B cell (primary cell): ENCODE measurements at regions not wholly inside any gene's neighbourhood (a gene's known extent, or its start where the extent isn't known, plus 50 kb on each side); places are given as distances from the start of the nearest gene placed in this dataset.

Experiments
- ATAC-seq: fragments of 200-7000 bp; cut with Tn5 transposase; one replicate; pipeline ENCODE4 v1.10.0; 2021; ENCODE audit warnings: low read depth, mild to moderate bottlenecking, moderate number of reproducible peaks, moderate library complexity
- CTCF ChIA-PET: fragments of 350-600 bp; sonication (Branson Sonifier 250); formaldehyde crosslinking; loops from one replicate; lab custom pipeline; 2021; ENCODE audit warnings: antibody characterized with exemption, inconsistent platforms; lab: Charles Lee
- POLR2A ChIA-PET: fragments of 350-600 bp; sonication (Branson Sonifier 250); formaldehyde crosslinking; loops from one replicate; lab custom pipeline; 2021; ENCODE audit warnings: antibody characterized with exemption; lab: Charles Lee
- DNase-seq: peaks from one replicate; pipeline ENCODE4 v3.0.0; 2013
- H2AFZ ChIP-seq: 2 replicates; pipeline ENCODE4 v1.6.1; 2012; ENCODE audit warnings: mild to moderate bottlenecking, low read depth, low read length; ENCODE audit not compliant: insufficient read depth, poor library complexity, severe bottlenecking
- H3K27ac ChIP-seq, 2 donors: 1 replicate in 1 of 2; 2 replicates in 1 of 2; pipeline ENCODE4 v1.5.1; 2012 to 2013; ENCODE audit warnings: low read length in 2 of 2, mild to moderate bottlenecking in 2 of 2, moderate library complexity in 1 of 2
- H3K27me3 ChIP-seq, 4 experiments: fragments of 200-600 bp in 1 of 4; sonication (generic) in 1 of 4; replicated peaks in 1 of 4; 1 replicate in 2 of 4; 2 replicates in 2 of 4; pipeline versions ENCODE4 v1.6.1 to v1.7.0; 2013 to 2016; ENCODE audit warnings: low read length in 3 of 4, mild to moderate bottlenecking in 2 of 4, mixed read lengths in 1 of 4, moderate library complexity in 1 of 4; ENCODE audit not compliant: insufficient read depth in 4 of 4, control insufficient read depth in 3 of 4; ENCODE audit errors: control extremely low read depth in 1 of 4
- H3K36me3 ChIP-seq, 2 experiments: replicated peaks in 1 of 2; 1 replicate in 1 of 2; 2 replicates in 1 of 2; pipeline versions ENCODE4 v1.6.1 to v1.7.1; 2013; ENCODE audit warnings: low read length in 1 of 2; ENCODE audit not compliant: insufficient read depth in 2 of 2, control insufficient read depth in 1 of 2; ENCODE audit errors: control extremely low read depth in 1 of 2, extremely low read depth in 1 of 2
- H3K4me1 ChIP-seq, 2 donors: fragments of 200-600 bp in 1 of 2; sonication (generic) in 1 of 2; 1 replicate in 1 of 2; 2 replicates in 1 of 2; pipeline versions ENCODE4 v1.5.1 to v1.6.1; 2013 to 2017; ENCODE audit warnings: low read length in 2 of 2; ENCODE audit not compliant: control insufficient read depth in 2 of 2, insufficient read depth in 2 of 2
- H3K4me2 ChIP-seq: replicated peaks from 2 replicates; pipeline ENCODE3; 2012; ENCODE audit warnings: mild to moderate bottlenecking, low read depth, low read length; ENCODE audit not compliant: poor library complexity, severe bottlenecking
- H3K4me3 ChIP-seq, 5 experiments: fragments of 200-600 bp in 1 of 5; sonication (generic) in 1 of 5; 1 replicate in 3 of 5; 2 replicates in 2 of 5; pipeline versions ENCODE4 v1.5.1 to v1.7.0; 2011 to 2016; ENCODE audit warnings: low read length in 4 of 5, mild to moderate bottlenecking in 4 of 5, low read depth in 2 of 5, control low read depth in 1 of 5, moderate library complexity in 1 of 5; ENCODE audit not compliant: insufficient read depth in 1 of 5; ENCODE audit errors: control extremely low read depth in 1 of 5, extremely low read depth in 1 of 5
- H3K79me2 ChIP-seq: fragments of 200-600 bp; sonication (generic); one replicate; pipeline ENCODE4 v1.6.0; 2016; ENCODE audit warnings: low read length; ENCODE audit not compliant: control insufficient read depth, insufficient read depth
- H3K9ac ChIP-seq: fragments of 200-600 bp; sonication (generic); 2 replicates; pipeline ENCODE4 v1.6.1; 2017; ENCODE audit warnings: mild to moderate bottlenecking, low read length, moderate library complexity
- H3K9me3 ChIP-seq, 3 donors: one replicate each; pipeline versions ENCODE4 v1.6.1 to v1.7.1; 2013; ENCODE audit warnings: low read length in 2 of 3; ENCODE audit not compliant: control insufficient read depth in 2 of 3, insufficient read depth in 1 of 3; ENCODE audit errors: control extremely low read depth in 1 of 3
- H4K20me1 ChIP-seq: 2 replicates; pipeline ENCODE4 v1.6.0; 2012; ENCODE audit warnings: mild to moderate bottlenecking, low read length; ENCODE audit not compliant: insufficient read depth, control insufficient read depth, poor library complexity, severe bottlenecking
- H3K27ac Mint-ChIP-seq: one replicate; pipeline ENCODE4 v1.8.0; 2021; ENCODE audit warnings: mixed read lengths
- H3K27me3 Mint-ChIP-seq: one replicate; pipeline ENCODE4 v1.8.0; 2021; ENCODE audit warnings: mixed read lengths
- H3K4me1 Mint-ChIP-seq: one replicate; pipeline ENCODE4 v1.8.0; 2021; ENCODE audit warnings: mixed read lengths
- H3K4me3 Mint-ChIP-seq: one replicate; pipeline ENCODE4 v1.8.0; 2021; ENCODE audit warnings: mixed read lengths
- H3K9me3 Mint-ChIP-seq: one replicate; pipeline ENCODE4 v1.8.0; 2022; ENCODE audit warnings: mixed read lengths; ENCODE audit not compliant: insufficient read depth
- CTCF ChIP-seq: fragments of 200-600 bp; IDR thresholded peaks from one replicate; pipeline ENCODE4 v1.8.0; 2022; ENCODE audit warnings: antibody characterized with exemption, mild to moderate bottlenecking
- EZH2 ChIP-seq: IDR thresholded peaks from 2 replicates; pipeline ENCODE4 v1.6.1; 2012; ENCODE audit warnings: borderline replicate concordance, low read depth, mild to moderate bottlenecking, moderate library complexity, low read length; ENCODE audit not compliant: insufficient read depth, poor library complexity, severe bottlenecking
- WGBS: methylation state at CpG from one replicate; pipeline ENCODE4 v1.1.5; 2013; ENCODE audit warnings: missing lambda C conversion rate; ENCODE audit not compliant: insufficient coverage; 5-methylcytosine and 5-hydroxymethylcytosine counted together
- intact Hi-C: fragments of 100-400 bp; cut with micrococcal nuclease; formaldehyde crosslinking; loops from one replicate; pipeline ENCODE4 v1.10.0; 2022

- POLR2A ChIA-PET: no interaction called here
Observed at GRCh38 chr6:17204533-17204932, 76.6 kb upstream of the RBM24 start.

DNA sequence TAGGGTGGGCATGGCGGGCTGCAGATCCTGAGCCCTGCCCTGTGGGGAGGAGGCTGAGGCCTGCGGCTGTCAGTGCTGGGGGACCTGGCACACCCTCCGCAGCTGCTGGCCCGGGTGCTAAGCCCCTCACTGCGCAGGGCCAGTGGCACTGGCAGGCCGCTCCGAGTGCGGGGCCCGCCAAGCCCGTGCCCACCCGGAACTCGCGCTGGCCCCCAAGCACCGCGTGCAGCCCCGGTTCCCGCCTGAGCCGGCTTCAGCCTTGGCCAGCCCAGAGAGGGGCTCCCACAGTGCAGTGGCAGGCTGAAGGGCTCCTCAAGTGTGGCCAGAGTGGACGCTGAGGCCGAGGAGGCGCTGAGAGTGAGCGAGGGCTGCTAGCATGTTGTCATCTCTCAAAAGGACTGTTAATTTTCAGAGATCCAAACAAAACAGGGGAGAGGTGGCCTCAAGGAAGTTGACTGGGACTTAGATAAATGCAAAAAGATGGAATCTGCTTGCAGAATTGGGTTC is 74.5 kb upstream of the RBM24 start:
- ATAC-seq: no peak

More at GRCh38 chr6:17204533-17204932, 76.6 kb upstream of the RBM24 start:
- H3K27me3 Mint-ChIP-seq: no peaks in the 10 kb centered on the region
- no peaks in the 10 kb centered on the region for H3K27me3 ChIP-seq
- no peak overlapping the region for H3K4me3 ChIP-seq
- CTCF ChIA-PET: no interaction called here
- no peaks in the 10 kb centered on the region for H3K79me2 ChIP-seq
- intact Hi-C loops: no loop called here
- H3K4me3 Mint-ChIP-seq: no peak overlapping the region
- no peaks in the 10 kb centered on the region for H3K4me1 Mint-ChIP-seq
- WGBS: 22% methylated on average over 1 of the region's 1 CpG
- no peak overlapping the region for H2AFZ ChIP-seq
- H3K4me1 ChIP-seq: no peaks in the 10 kb centered on the region
- peaks cover 0 to 8% (median 3%) of the 10 kb centered on the region in 3 donors for H3K9me3 ChIP-seq
- no peak overlapping the region for H3K9ac ChIP-seq
- ATAC-seq (no peak), DNase-seq (no peak)
- H3K9me3 Mint-ChIP-seq: no peaks in the 10 kb centered on the region
- no peak overlapping the region for H3K27ac ChIP-seq
- H3K4me2 ChIP-seq: no peak overlapping the region
- no peaks in the 10 kb centered on the region for H4K20me1 ChIP-seq
- no peaks in the 10 kb centered on the region for H3K36me3 ChIP-seq
- TF ChIP-seq EZH2: no peak
- TF ChIP-seq CTCF: no peak
- no peak overlapping the region for H3K27ac Mint-ChIP-seq

More for the DNA sequence above, 74.5 kb upstream of the RBM24 start:
- Mint-ChIP-seq H3K4me3 (no peak overlapping the region), H3K27me3 (no peaks in the 10 kb centered on the region), H3K27ac (no peak overlapping the region), H3K4me1 (no peaks in the 10 kb centered on the region), H3K9me3 (peaks cover 3% of the 10 kb centered on the region)
- Histone ChIP-seq H3K79me2 (no peaks in the 10 kb centered on the region), H3K27me3 (no peaks in the 10 kb centered on the region), H3K9ac (no peak overlapping the region), H4K20me1 (no peaks in the 10 kb centered on the region), H3K4me1 (no peaks in the 10 kb centered on the region), H3K9me3 (no peaks in the 10 kb centered on the region), H3K36me3 (no peaks in the 10 kb centered on the region), H2AFZ (no peak overlapping the region), H3K27ac (no peak overlapping the region), H3K4me3 (no peak overlapping the region), H3K4me2 (no peak overlapping the region)
- WGBS: 99% methylated on average over 22 of the region's 22 CpGs
- intact Hi-C loops: no loop called here
- CTCF ChIA-PET: no interaction called here
- no peak for DNase-seq
- POLR2A ChIA-PET: no interaction called here
- TF ChIP-seq EZH2 (no peak), CTCF (no peak)
